Pancreas (tissue), 10 donors: ENCODE measurements at regions not wholly inside any gene's neighbourhood (a gene's known extent, or its start where the extent isn't known, plus 50 kb on each side); places are given as distances from the start of the nearest gene placed in this dataset.

Experiments used
- ATAC-seq, 4 donors: fragments of 200-7000 bp; cut with Tn5 transposase; one replicate each; pipeline versions ENCODE4 v1.8.0 to v1.9.1; 2020; ENCODE audit warnings: mild to moderate bottlenecking in 4 of 4, moderate library complexity in 4 of 4
- DNase-seq, 6 donors: peaks; one replicate each; pipeline ENCODE4 v3.0.0-alpha.2; 2020
- FAIRE-seq: peaks from 2 replicates; lab custom pipeline; 2012; peaks lifted over from hg19 to GRCh38; lab: Jason Lieb, UNC
- H3K27ac ChIP-seq, 4 donors: fragments of 200-600 bp; sonication (generic); 1 replicate in 3 of 4; 2 replicates in 1 of 4; pipeline versions ENCODE4 v1.5.0 to v1.8.0; 2020
- H3K27me3 ChIP-seq, 4 donors: fragments of 200-600 bp; one replicate each; pipeline ENCODE4 v1.8.0; 2021
- H3K36me3 ChIP-seq, 3 donors: fragments of 200-600 bp; sonication (generic) in 1 of 3; one replicate each; pipeline versions ENCODE4 v1.5.0 to v1.8.0; 2020 to 2021
- H3K4me1 ChIP-seq, 3 donors: fragments of 200-600 bp; one replicate each; pipeline ENCODE4 v1.8.0; 2021
- H3K4me3 ChIP-seq, 4 donors: fragments of 200-600 bp; sonication (generic) in 2 of 4; one replicate each; pipeline versions ENCODE4 v1.5.0 to v1.8.0; 2020 to 2021
- H3K9me3 ChIP-seq, 4 donors: fragments of 200-600 bp; one replicate each; pipeline ENCODE4 v1.8.0; 2021
- WGBS, 2 donors: extraction: QIAGEN DNeasy Blood & Tissue Kit; methylation state at CpG; one replicate each; pipeline ENCODE4 v1.1.7; 2013; 5-methylcytosine and 5-hydroxymethylcytosine counted together
- intact Hi-C, 3 donors: fragments of 100-400 bp; cut with DNase I; formaldehyde crosslinking; loops; one replicate each; pipeline versions ENCODE4 v1.11.1 to v1.14.2; 2022
- TF ChIP-seq, protein P1 (sequence below), 4 donors: fragments of 200-600 bp; sonication (generic) in 3 of 4; IDR thresholded peaks; one replicate each; pipeline versions ENCODE4 v1.5.0 to v1.8.0; 2021; ENCODE audit warnings: antibody characterized with exemption in 4 of 4
- donor health status: healthy with polysubstance abuse.
- donor health status: DM: no; HTN: no; CAD: no; lungs with moderate emphysema.
- donor health status: DM: no; HTN: no; CAD: no.
- donor health status: control.
- donor health status: control.
- donor health status: Bipolar disorder and iron deficiency.
- donor health status: DM: yes; HTN: yes; CAD: no.
- donor health status: DM: no; HTN: no; CAD: no.
- donor health status: DM: no; HTN: no; CAD: no.
- donor health status: DM: yes; HTN: yes; CAD: no.

DNA sequence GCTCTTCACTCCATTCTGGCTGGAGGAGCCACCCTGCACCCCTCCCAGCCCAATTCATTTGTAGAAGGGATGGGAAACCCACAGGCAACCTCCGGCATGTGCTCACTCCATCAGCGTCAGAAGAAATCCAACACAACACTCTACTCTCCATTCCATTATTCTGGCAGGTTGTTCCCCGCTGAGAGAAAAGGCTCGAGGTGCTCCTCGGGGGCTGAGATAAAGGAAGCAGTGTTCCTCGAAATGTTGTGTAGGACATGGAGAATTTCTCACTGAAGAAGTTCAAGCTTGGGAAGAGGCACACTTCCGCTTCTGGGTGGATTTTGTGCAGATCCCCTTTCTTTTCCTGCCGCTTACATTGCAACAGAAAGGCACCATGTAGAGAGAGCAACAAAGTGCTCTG is 355.0 kb upstream of the CFAP20DC start:
- H3K9me3 ChIP-seq: no peaks in the 10 kb centered on the region
- FAIRE-seq (no peak), ATAC-seq (no peak), DNase-seq (no peak)
- intact Hi-C loops: no loop called here
- H3K4me3 ChIP-seq: no peak overlapping the region
- H3K27ac ChIP-seq: no peak overlapping the region
- H3K27me3 ChIP-seq: no peaks in the 10 kb centered on the region
- no peaks in the 10 kb centered on the region for H3K4me1 ChIP-seq
- WGBS, 2 donors: 89 to 93% methylated on average over 8 of the region's 8 CpGs
- TF ChIP-seq, protein P1, sequence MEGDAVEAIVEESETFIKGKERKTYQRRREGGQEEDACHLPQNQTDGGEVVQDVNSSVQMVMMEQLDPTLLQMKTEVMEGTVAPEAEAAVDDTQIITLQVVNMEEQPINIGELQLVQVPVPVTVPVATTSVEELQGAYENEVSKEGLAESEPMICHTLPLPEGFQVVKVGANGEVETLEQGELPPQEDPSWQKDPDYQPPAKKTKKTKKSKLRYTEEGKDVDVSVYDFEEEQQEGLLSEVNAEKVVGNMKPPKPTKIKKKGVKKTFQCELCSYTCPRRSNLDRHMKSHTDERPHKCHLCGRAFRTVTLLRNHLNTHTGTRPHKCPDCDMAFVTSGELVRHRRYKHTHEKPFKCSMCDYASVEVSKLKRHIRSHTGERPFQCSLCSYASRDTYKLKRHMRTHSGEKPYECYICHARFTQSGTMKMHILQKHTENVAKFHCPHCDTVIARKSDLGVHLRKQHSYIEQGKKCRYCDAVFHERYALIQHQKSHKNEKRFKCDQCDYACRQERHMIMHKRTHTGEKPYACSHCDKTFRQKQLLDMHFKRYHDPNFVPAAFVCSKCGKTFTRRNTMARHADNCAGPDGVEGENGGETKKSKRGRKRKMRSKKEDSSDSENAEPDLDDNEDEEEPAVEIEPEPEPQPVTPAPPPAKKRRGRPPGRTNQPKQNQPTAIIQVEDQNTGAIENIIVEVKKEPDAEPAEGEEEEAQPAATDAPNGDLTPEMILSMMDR (IDR thresholded peaks at IDR 0.05): no peak
- no peaks in the 10 kb centered on the region for H3K36me3 ChIP-seq

DNA sequence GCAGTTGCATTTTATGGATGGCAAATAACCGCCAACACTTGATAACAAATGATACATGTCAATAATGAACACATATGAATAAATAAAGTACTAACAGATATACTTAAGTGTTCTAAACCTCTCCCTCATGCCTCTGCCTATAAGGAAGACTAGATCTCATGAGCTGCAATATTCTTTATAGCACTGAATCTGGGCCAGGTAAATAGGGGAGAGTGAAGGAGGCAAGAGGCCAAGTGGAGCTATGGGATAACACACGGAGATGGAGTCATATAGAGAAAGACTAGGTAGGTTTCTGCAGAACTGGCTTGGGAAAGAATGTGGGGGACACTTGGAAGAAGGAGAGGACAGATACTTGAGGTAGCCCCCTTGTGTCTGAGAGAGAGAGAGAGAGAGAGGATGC is 354.2 kb upstream of the CFAP20DC start:
- Histone ChIP-seq H3K36me3 (no peaks in the 10 kb centered on the region), H3K27ac (no peak overlapping the region), H3K27me3 (no peaks in the 10 kb centered on the region), H3K9me3 (no peaks in the 10 kb centered on the region), H3K4me1 (no peaks in the 10 kb centered on the region), H3K4me3 (no peak overlapping the region)
- no peak for ATAC-seq
- intact Hi-C loops: no loop called here
- no peak for DNase-seq
- FAIRE-seq: no peak
- TF ChIP-seq, protein P1 (IDR thresholded peaks at IDR 0.05): no peak
- 89 to 98% methylated on average over 2 of the region's 2 CpGs for WGBS, 2 donors

DNA sequence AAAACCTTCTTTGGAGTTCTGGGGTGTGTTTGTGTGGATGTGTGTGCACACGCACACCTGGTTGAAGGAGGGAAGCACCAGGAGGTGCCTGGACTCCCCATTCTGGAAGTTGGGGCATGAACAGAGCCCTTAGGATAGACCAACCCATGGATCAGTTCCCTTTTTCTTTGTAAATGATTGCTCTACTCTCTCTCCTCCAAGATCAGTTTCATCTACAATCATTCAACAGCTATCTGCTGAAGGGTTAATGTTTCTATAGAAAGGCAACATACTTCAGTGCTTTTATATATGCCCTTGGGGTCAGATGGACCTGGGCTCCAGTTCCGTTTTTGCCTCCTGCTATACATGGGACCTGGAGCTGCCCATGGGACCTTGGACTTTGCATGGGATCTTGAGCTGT is 352.1 kb upstream of the CFAP20DC start:
- Histone ChIP-seq H3K36me3 (no peaks in the 10 kb centered on the region), H3K27ac (no peak overlapping the region), H3K27me3 (no peaks in the 10 kb centered on the region), H3K4me3 (no peak overlapping the region), H3K4me1 (no peaks in the 10 kb centered on the region), H3K9me3 (no peaks in the 10 kb centered on the region)
- intact Hi-C loops: no loop called here
- FAIRE-seq: no peak
- DNase-seq: no peak
- no peak for ATAC-seq
- TF ChIP-seq, protein P1 (IDR thresholded peaks at IDR 0.05): no peak
- WGBS, 2 donors: 75 to 76% methylated on average over 2 of the region's 2 CpGs

DNA sequence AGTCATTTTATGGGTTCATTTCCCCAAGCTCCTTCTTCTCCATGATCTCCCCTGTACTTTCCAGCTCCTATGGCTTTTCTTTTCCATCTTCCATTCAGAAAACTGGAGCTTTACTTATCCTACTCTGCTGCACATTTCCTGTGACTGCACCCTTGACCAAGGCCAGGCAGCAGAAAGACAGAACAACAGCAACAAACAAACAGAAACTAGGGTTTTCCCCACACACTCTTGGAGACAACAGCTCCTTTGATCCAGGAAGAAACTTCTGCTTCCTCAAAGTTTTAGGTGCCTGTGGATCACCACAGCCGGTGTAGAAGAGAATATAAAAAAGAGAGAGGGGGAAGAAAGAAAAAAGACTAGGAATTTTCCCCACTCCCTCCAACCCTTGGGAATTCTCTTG is 342.3 kb upstream of the CFAP20DC start:
- ATAC-seq (no peak), FAIRE-seq (no peak), DNase-seq (no peak)
- WGBS, 2 donors: 72 to 95% methylated on average over 1 of the region's 1 CpG
- H3K4me3 ChIP-seq: no peak overlapping the region
- intact Hi-C loops: no loop called here
- no peaks in the 10 kb centered on the region for H3K27me3 ChIP-seq
- no peak overlapping the region for H3K27ac ChIP-seq
- no peaks in the 10 kb centered on the region for H3K9me3 ChIP-seq
- TF ChIP-seq, protein P1 (IDR thresholded peaks at IDR 0.05): no peak
- H3K36me3 ChIP-seq: no peaks in the 10 kb centered on the region
- no peaks in the 10 kb centered on the region for H3K4me1 ChIP-seq

DNA sequence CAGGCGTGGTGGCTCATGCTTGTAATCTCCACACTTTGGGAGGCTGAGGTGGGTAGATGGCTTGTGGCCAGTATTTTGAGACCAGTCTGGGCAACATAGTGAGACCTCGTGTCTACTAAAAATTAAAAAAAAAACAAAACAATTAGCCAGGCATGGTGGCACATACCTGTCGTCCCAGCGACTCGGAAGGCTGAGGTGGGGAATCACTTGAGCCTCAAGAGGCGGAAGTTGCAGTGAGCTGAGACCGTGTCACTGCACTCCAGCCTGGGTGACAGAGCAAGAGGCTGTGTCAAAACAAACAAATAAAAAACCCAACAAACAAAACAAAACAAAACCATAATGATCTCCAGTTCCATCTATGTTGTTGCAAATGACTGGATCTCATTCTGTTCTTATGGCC is 341.3 kb upstream of the CFAP20DC start:
- no peak for ATAC-seq
- Histone ChIP-seq H3K27me3 (no peaks in the 10 kb centered on the region), H3K27ac (no peak overlapping the region), H3K4me3 (no peak overlapping the region), H3K9me3 (no peaks in the 10 kb centered on the region), H3K36me3 (no peaks in the 10 kb centered on the region), H3K4me1 (no peaks in the 10 kb centered on the region)
- intact Hi-C loops: no loop called here
- no peak for FAIRE-seq
- WGBS, 2 donors: 83 to 91% methylated on average over 7 of the region's 7 CpGs
- TF ChIP-seq, protein P1 (IDR thresholded peaks at IDR 0.05): no peak
- no peak for DNase-seq
